H9 (cell line): ENCODE measurements at regions not wholly inside any gene's neighbourhood (a gene's known extent, or its start where the extent isn't known, plus 50 kb on each side); places are given as distances from the start of the nearest gene placed in this dataset.

ENCODE experiments used
- DNase-seq: peaks from one replicate; pipeline ENCODE4 v3.0.0-alpha.2; 2017
- H2AFZ ChIP-seq: one replicate; pipeline ENCODE4 v1.6.1; 2013; ENCODE audit warnings: mild to moderate bottlenecking, low read length, control low read depth, moderate library complexity
- H2AK5ac ChIP-seq: 2 replicates; pipeline ENCODE4 v1.6.1; 2013; ENCODE audit warnings: low read length, control low read depth, mixed read lengths; ENCODE audit not compliant: insufficient read length
- H2BK120ac ChIP-seq: one replicate; pipeline ENCODE4 v1.6.1; 2013; ENCODE audit warnings: low read depth, mild to moderate bottlenecking, low read length, control low read depth, inconsistent platforms; ENCODE audit not compliant: poor library complexity, severe bottlenecking
- H2BK12ac ChIP-seq: 2 replicates; pipeline ENCODE4 v1.6.1; 2013; ENCODE audit warnings: low read length, control low read depth, mixed read lengths, low read depth; ENCODE audit not compliant: insufficient read length
- H2BK15ac ChIP-seq: 2 replicates; pipeline ENCODE4 v1.6.1; 2013; ENCODE audit warnings: low read depth, low read length, control low read depth
- H2BK20ac ChIP-seq: one replicate; pipeline ENCODE4 v1.6.1; 2013; ENCODE audit warnings: low read depth, mild to moderate bottlenecking, low read length, control low read depth, inconsistent platforms; ENCODE audit not compliant: poor library complexity, severe bottlenecking
- H2BK5ac ChIP-seq: 2 replicates; pipeline ENCODE4 v1.6.1; 2013; ENCODE audit warnings: low read length, control low read depth, mixed read lengths; ENCODE audit not compliant: insufficient read length
- H3K14ac ChIP-seq: 2 replicates; pipeline ENCODE4 v1.6.1; 2013; ENCODE audit warnings: low read length, control low read depth; ENCODE audit not compliant: insufficient read depth
- H3K18ac ChIP-seq: 2 replicates; pipeline ENCODE4 v1.6.1; 2013; ENCODE audit warnings: low read depth, mild to moderate bottlenecking, mixed read lengths, low read length, control low read depth; ENCODE audit not compliant: insufficient read length
- H3K23ac ChIP-seq: 2 replicates; pipeline ENCODE4 v1.6.1; 2013; ENCODE audit warnings: low read length, control low read depth, mixed read lengths, low read depth; ENCODE audit not compliant: insufficient read length
- H3K23me2 ChIP-seq: 2 replicates; pipeline ENCODE4 v1.6.1; 2013; ENCODE audit warnings: low read depth, mild to moderate bottlenecking, mixed read lengths, low read length, control low read depth; ENCODE audit not compliant: insufficient read length, poor library complexity, severe bottlenecking
- H3K27ac ChIP-seq: 2 replicates; pipeline ENCODE4 v1.5.1; 2013; ENCODE audit warnings: low read length, control low read depth, mixed read lengths, low read depth; ENCODE audit not compliant: insufficient read length
- H3K27me3 ChIP-seq: 2 replicates; pipeline ENCODE4 v1.6.1; 2013; ENCODE audit warnings: low read length, control low read depth, inconsistent platforms; ENCODE audit not compliant: insufficient read depth
- H3K4ac ChIP-seq: 2 replicates; pipeline ENCODE4 v1.6.1; 2013; ENCODE audit warnings: low read depth, mild to moderate bottlenecking, control low read depth, inconsistent platforms, low read length, moderate library complexity
- H3K4me1 ChIP-seq: 2 replicates; pipeline ENCODE4 v1.6.1; 2013; ENCODE audit warnings: low read length, control low read depth, inconsistent platforms; ENCODE audit not compliant: insufficient read depth
- H3K4me2 ChIP-seq: 2 replicates; pipeline ENCODE4 v1.6.1; 2013; ENCODE audit warnings: low read length, control low read depth, mixed read lengths; ENCODE audit not compliant: insufficient read length, insufficient read depth
- H3K56ac ChIP-seq: 2 replicates; pipeline ENCODE4 v1.6.1; 2013; ENCODE audit warnings: low read depth, mild to moderate bottlenecking, mixed read lengths, low read length, control low read depth; ENCODE audit not compliant: insufficient read length
- H3K79me1 ChIP-seq: 2 replicates; pipeline ENCODE4 v1.6.1; 2013; ENCODE audit warnings: low read depth, mild to moderate bottlenecking, moderate library complexity, low read length, control low read depth, inconsistent platforms; ENCODE audit not compliant: insufficient read depth, poor library complexity, severe bottlenecking
- H3K79me2 ChIP-seq: 2 replicates; pipeline ENCODE4 v1.6.1; 2013; ENCODE audit warnings: low read length, control low read depth, inconsistent platforms; ENCODE audit not compliant: insufficient read depth
- H3K9ac ChIP-seq: 2 replicates; pipeline ENCODE4 v1.6.1; 2013; ENCODE audit warnings: low read length, control low read depth, mixed read lengths; ENCODE audit not compliant: insufficient read length; ENCODE audit errors: extremely low read depth
- H3K9me3 ChIP-seq: one replicate; pipeline ENCODE4 v1.6.1; 2013; ENCODE audit warnings: low read depth, low read length, inconsistent platforms; ENCODE audit not compliant: control insufficient read depth
- H3T11ph ChIP-seq: one replicate; pipeline ENCODE4 v1.6.1; 2013; ENCODE audit warnings: mild to moderate bottlenecking, low read length, control low read depth, inconsistent platforms
- H4K20me1 ChIP-seq: one replicate; pipeline ENCODE4 v1.6.1; 2013; ENCODE audit not compliant: control insufficient read depth, insufficient read length, insufficient read depth
- H4K5ac ChIP-seq: 2 replicates; pipeline ENCODE4 v1.6.1; 2013; ENCODE audit warnings: low read depth, mild to moderate bottlenecking, mixed read lengths, low read length, control low read depth; ENCODE audit not compliant: insufficient read length
- H4K8ac ChIP-seq: replicated peaks from 2 replicates; pipeline ENCODE4 v1.6.1; 2013; ENCODE audit warnings: low read length, control low read depth, mixed read lengths, low read depth; ENCODE audit not compliant: insufficient read length
- H4K91ac ChIP-seq: 2 replicates; pipeline ENCODE4 v1.6.1; 2013; ENCODE audit warnings: low read depth, mild to moderate bottlenecking, moderate library complexity, mixed read lengths, low read length, control low read depth; ENCODE audit not compliant: insufficient read length
- H3K27ac Mint-ChIP-seq, 3 experiments: 2 replicates in 2 of 3; 3 replicates in 1 of 3; pipeline ENCODE4 v1.8.0; 2020 to 2021; ENCODE audit warnings: mixed read lengths in 3 of 3, mild to moderate bottlenecking in 1 of 3, moderate library complexity in 1 of 3
- H3K27me3 Mint-ChIP-seq: 2 replicates; pipeline ENCODE4 v1.8.0; 2021; ENCODE audit warnings: low read depth, mild to moderate bottlenecking, moderate library complexity, mixed read lengths
- H3K36me3 Mint-ChIP-seq, 3 experiments: 2 replicates in 2 of 3; 3 replicates in 1 of 3; pipeline ENCODE4 v1.8.0; 2020 to 2021; ENCODE audit warnings: low read depth in 3 of 3, mixed read lengths in 3 of 3; ENCODE audit not compliant: insufficient read depth in 1 of 3
- H3K4me1 Mint-ChIP-seq, 2 experiments: 2 replicates each; pipeline ENCODE4 v1.8.0; 2020; ENCODE audit warnings: mixed read lengths in 2 of 2
- H3K4me3 Mint-ChIP-seq, 2 experiments: 2 replicates in 1 of 2; 3 replicates in 1 of 2; pipeline ENCODE4 v1.8.0; 2020 to 2021; ENCODE audit warnings: mild to moderate bottlenecking in 2 of 2, mixed read lengths in 2 of 2, moderate library complexity in 1 of 2
- H3K9me3 Mint-ChIP-seq, 2 experiments: 2 replicates in 1 of 2; 3 replicates in 1 of 2; pipeline ENCODE4 v1.8.0; 2020; ENCODE audit warnings: mild to moderate bottlenecking in 2 of 2, mixed read lengths in 2 of 2, moderate library complexity in 1 of 2
- CTCF ChIP-seq: fragments of 200-600 bp; sonication (generic); conservative IDR thresholded peaks from 3 replicates; pipeline ENCODE4 v1.8.0; 2021; ENCODE audit warnings: antibody characterized with exemption, mild to moderate bottlenecking

- H3K9me3 Mint-ChIP-seq: peaks cover 34 to 42% of the 10 kb centered on the region in 2 experiments
- Histone ChIP-seq H2BK15ac (no peak overlapping the region), H4K20me1 (no peaks in the 10 kb centered on the region), H2BK120ac (no peak overlapping the region), H3K79me2 (no peaks in the 10 kb centered on the region), H3K9me3 (peaks cover 5% of the 10 kb centered on the region), H3K23ac (no peak overlapping the region), H2BK5ac (no peak overlapping the region), H3K4me2 (no peak overlapping the region), H3K79me1 (no peaks in the 10 kb centered on the region), H2AK5ac (no peak overlapping the region), H2BK12ac (no peak overlapping the region), H3K27ac (no peak overlapping the region), H2AFZ (no peak overlapping the region), H3K14ac (no peak overlapping the region), H3K9ac (no peak overlapping the region), H3K18ac (no peak overlapping the region), H2BK20ac (no peak overlapping the region), H3T11ph (no peak overlapping the region), H4K8ac (no peak overlapping the region), H3K23me2 (no peaks in the 10 kb centered on the region), H4K91ac (no peak overlapping the region), H3K4me1 (no peaks in the 10 kb centered on the region), H3K4ac (no peak overlapping the region), H4K5ac (no peak overlapping the region), H3K27me3 (no peaks in the 10 kb centered on the region), H3K56ac (no peak overlapping the region)
- no peak overlapping the region for H3K4me3 Mint-ChIP-seq
- DNase-seq: no peak
- peaks cover 1% of the 10 kb centered on the region; the same call in 1 of the 2 replicates for H3K27me3 Mint-ChIP-seq
- TF ChIP-seq CTCF: no peak
- no peaks in the 10 kb centered on the region for H3K4me1 Mint-ChIP-seq
- peaks cover 11 to 25% (median 22%) of the 10 kb centered on the region in 3 experiments for H3K36me3 Mint-ChIP-seq
- no peak overlapping the region for H3K27ac Mint-ChIP-seq
Observed at GRCh38 chr4:46179356-46179755, 55.5 kb upstream of the GABRG1 start.
